Sigmoid colon (tissue), 6 donors: ENCODE measurements at regions not wholly inside any gene's neighbourhood (a gene's known extent, or its start where the extent isn't known, plus 50 kb on each side); places are given as distances from the start of the nearest gene placed in this dataset.

Experiments used
- DNase-seq: peaks from one replicate; pipeline ENCODE4 v3.0.0-alpha.2; 2019
- H3K27ac ChIP-seq, 4 donors: fragments of 200-600 bp; sonication (generic); one replicate each; pipeline ENCODE4 v1.5.1; 2016 to 2019; ENCODE audit warnings: mild to moderate bottlenecking in 1 of 4
- H3K27me3 ChIP-seq, 3 donors: fragments of 200-600 bp; sonication (generic); one replicate each; pipeline ENCODE4 v1.5.1; 2019; ENCODE audit warnings: mild to moderate bottlenecking in 1 of 3
- H3K36me3 ChIP-seq, 4 donors: fragments of 200-600 bp; sonication (generic); one replicate each; pipeline ENCODE4 v1.5.1; 2016 to 2019
- H3K4me1 ChIP-seq, 4 donors: fragments of 200-600 bp; sonication (generic); one replicate each; pipeline ENCODE4 v1.5.1; 2017 to 2019
- H3K4me3 ChIP-seq, 4 donors: fragments of 200-600 bp; sonication (generic); one replicate each; pipeline ENCODE4 v1.5.1; 2017 to 2019; ENCODE audit warnings: mild to moderate bottlenecking in 2 of 4, moderate library complexity in 1 of 4
- H3K9me3 ChIP-seq, 4 donors: fragments of 200-600 bp in 3 of 4; sonication (generic) in 3 of 4; one replicate each; pipeline versions ENCODE4 v1.5.1 to v1.6.1; 2013 to 2019
- CTCF ChIP-seq, 4 experiments: fragments of 450-650 bp in 3 of 4; fragments of 200-600 bp in 1 of 4; IDR thresholded peaks; one replicate each; pipeline ENCODE4 v1.5.1; 2016 to 2019; ENCODE audit warnings: antibody characterized with exemption in 4 of 4, mild to moderate bottlenecking in 3 of 4, moderate library complexity in 2 of 4
- EP300 ChIP-seq, 4 donors: sonication (generic); formaldehyde crosslinking; IDR thresholded peaks; one replicate each; pipeline ENCODE4 v1.6.1; 2017; ENCODE audit warnings: antibody characterized with exemption in 4 of 4
- POLR2A ChIP-seq, 2 donors: fragments of 450-650 bp; IDR thresholded peaks; one replicate each; pipeline ENCODE4 v1.6.1; 2016; ENCODE audit warnings: antibody characterized with exemption in 2 of 2, mild to moderate bottlenecking in 2 of 2, moderate library complexity in 2 of 2
- POLR2AphosphoS5 ChIP-seq, 4 donors: sonication (generic); formaldehyde crosslinking; IDR thresholded peaks; one replicate each; pipeline ENCODE4 v1.6.1; 2017; ENCODE audit warnings: antibody characterized with exemption in 4 of 4
- WGBS, 2 donors: extraction: QIAGEN DNeasy Blood & Tissue Kit; methylation state at CpG; one replicate each; pipeline ENCODE4 v1.1.7; 2013; 5-methylcytosine and 5-hydroxymethylcytosine counted together
- intact Hi-C: fragments of 100-400 bp; cut with DNase I; formaldehyde crosslinking; loops from one replicate; pipeline ENCODE4 v1.15.1; 2023
- donor health status: healthy with polysubstance abuse.
- donor health status: healthy.

- TF ChIP-seq POLR2AphosphoS5 (IDR thresholded peaks at IDR 0.05) (no peak), EP300 (IDR thresholded peaks at IDR 0.05) (no peak), POLR2A (IDR thresholded peaks at IDR 0.05) (no peak), CTCF (IDR thresholded peaks at IDR 0.05) (no peak)
- WGBS, 2 donors, result 82 to 83% methylated on average over 3 of the region's 3 CpGs
- no peaks in the 10 kb centered on the region for H3K9me3 ChIP-seq
- intact Hi-C loops, result no loop called here
- no peak overlapping the region for H3K4me3 ChIP-seq
- no peaks in the 10 kb centered on the region for H3K27me3 ChIP-seq
- no peaks in the 10 kb centered on the region for H3K36me3 ChIP-seq
- no peaks in the 10 kb centered on the region for H3K4me1 ChIP-seq
- no peak overlapping the region for H3K27ac ChIP-seq
- no peak for DNase-seq
Measured at GRCh38 chr2:107354175-107354574, 468.2 kb upstream of the ST6GAL2 start.

- 87 to 88% methylated on average over 6 of the region's 6 CpGs for WGBS, 2 donors
- intact Hi-C loops, result no loop called here
Measured at GRCh38 chr2:107358362-107358761, 468.3 kb upstream of the RGPD4 start.

GRCh38 chr2:107359021-107359420 lies 467.7 kb upstream of the RGPD4 start:
- no peak overlapping the region for H3K4me3 ChIP-seq
- DNase-seq, result no peak
- no peaks in the 10 kb centered on the region for H3K4me1 ChIP-seq
- no peaks in the 10 kb centered on the region for H3K36me3 ChIP-seq
- TF ChIP-seq CTCF (IDR thresholded peaks at IDR 0.05) (no peak), POLR2AphosphoS5 (IDR thresholded peaks at IDR 0.05) (no peak), EP300 (IDR thresholded peaks at IDR 0.05) (no peak), POLR2A (IDR thresholded peaks at IDR 0.05) (no peak)
- H3K27me3 ChIP-seq, result no peaks in the 10 kb centered on the region
- H3K27ac ChIP-seq, result no peak overlapping the region
- WGBS, 2 donors, result 82 to 85% methylated on average over 4 of the region's 4 CpGs
- intact Hi-C loops, result no loop called here
- H3K9me3 ChIP-seq, result no peaks in the 10 kb centered on the region

More at GRCh38 chr2:107358362-107358761, 468.3 kb upstream of the RGPD4 start:
- H3K4me1 ChIP-seq, result no peaks in the 10 kb centered on the region
- TF ChIP-seq POLR2A (IDR thresholded peaks at IDR 0.05), result no peak
- no peak for TF ChIP-seq POLR2AphosphoS5 (IDR thresholded peaks at IDR 0.05)
- no peak for TF ChIP-seq CTCF (IDR thresholded peaks at IDR 0.05)
- TF ChIP-seq EP300 (IDR thresholded peaks at IDR 0.05), result no peak
- no peak overlapping the region for H3K4me3 ChIP-seq
- H3K36me3 ChIP-seq, result no peaks in the 10 kb centered on the region
- H3K27ac ChIP-seq, result no peak overlapping the region
- no peak for DNase-seq
- no peaks in the 10 kb centered on the region for H3K9me3 ChIP-seq
- H3K27me3 ChIP-seq, result no peaks in the 10 kb centered on the region

- Histone ChIP-seq H3K9me3 (no peaks in the 10 kb centered on the region), H3K27ac (no peak overlapping the region), H3K4me3 (no peak overlapping the region), H3K27me3 (no peaks in the 10 kb centered on the region), H3K36me3 (no peaks in the 10 kb centered on the region), H3K4me1 (no peaks in the 10 kb centered on the region)
- TF ChIP-seq EP300 (IDR thresholded peaks at IDR 0.05) (no peak), POLR2A (IDR thresholded peaks at IDR 0.05) (no peak), POLR2AphosphoS5 (IDR thresholded peaks at IDR 0.05) (no peak), CTCF (IDR thresholded peaks at IDR 0.05) (no peak)
- DNase-seq, result no peak
- 80 to 82% methylated on average over 4 of the region's 4 CpGs for WGBS, 2 donors
- intact Hi-C loops, result no loop called here
Measured at GRCh38 chr2:107361751-107362381, 464.8 kb upstream of the RGPD4 start.

GRCh38 chr2:107362993-107363392 lies 463.7 kb upstream of the RGPD4 start:
- Histone ChIP-seq H3K27ac (no peak overlapping the region), H3K4me3 (no peak overlapping the region), H3K9me3 (no peaks in the 10 kb centered on the region), H3K36me3 (no peaks in the 10 kb centered on the region), H3K27me3 (no peaks in the 10 kb centered on the region), H3K4me1 (no peaks in the 10 kb centered on the region)
- 90 to 92% methylated on average over 1 of the region's 1 CpG for WGBS, 2 donors
- intact Hi-C loops, result no loop called here
- DNase-seq, result no peak
- TF ChIP-seq POLR2A (IDR thresholded peaks at IDR 0.05) (no peak), POLR2AphosphoS5 (IDR thresholded peaks at IDR 0.05) (no peak), EP300 (IDR thresholded peaks at IDR 0.05) (no peak), CTCF (IDR thresholded peaks at IDR 0.05) (no peak)
